ENCODE measurements at regions not wholly inside any gene's neighbourhood (a gene's known extent, or its start where the extent isn't known, plus 50 kb on each side); places are given as distances from the start of the nearest gene placed in this dataset.
"Not testable (repeated sequence)": the region's sequence is repeated elsewhere in the genome, so short reads cannot be mapped to it uniquely, and the experiment has no call there.

DNA sequence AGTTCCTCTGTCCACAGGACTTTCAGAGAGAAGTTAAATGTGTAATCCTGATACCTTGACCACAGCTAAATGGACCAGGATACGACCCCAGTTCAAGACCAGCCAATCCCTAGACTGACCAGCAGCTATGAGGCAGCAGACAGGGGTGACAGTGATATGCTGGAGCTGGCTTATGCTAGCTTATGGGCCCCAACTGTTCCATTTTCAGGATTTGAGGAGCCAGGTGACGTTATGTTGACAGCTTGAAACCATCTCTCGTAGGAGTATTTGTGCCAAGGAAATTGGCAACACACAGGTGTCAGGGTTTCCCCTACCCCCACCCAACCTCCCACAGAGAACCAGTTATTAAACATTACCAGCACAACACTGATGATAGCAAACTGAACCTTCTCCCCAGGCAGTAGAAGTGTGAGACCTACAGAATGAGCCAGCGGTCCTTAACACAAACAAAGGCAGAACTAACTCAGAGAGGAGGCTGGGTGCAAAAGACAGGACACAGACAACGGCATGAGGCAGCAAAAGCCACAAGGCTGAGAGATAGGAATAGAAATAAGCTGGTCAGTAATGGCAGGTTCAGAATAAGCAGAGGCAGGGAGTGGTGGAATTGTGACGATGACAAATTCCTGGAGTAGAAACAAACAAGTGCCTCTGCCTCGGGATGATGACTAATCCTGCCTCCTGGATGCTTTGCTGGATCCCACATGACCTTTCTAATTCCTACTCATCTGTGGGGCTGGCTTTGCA is 85.6 kb upstream of the CPEB2 start:
- DNase-seq, result no peak

DNA sequence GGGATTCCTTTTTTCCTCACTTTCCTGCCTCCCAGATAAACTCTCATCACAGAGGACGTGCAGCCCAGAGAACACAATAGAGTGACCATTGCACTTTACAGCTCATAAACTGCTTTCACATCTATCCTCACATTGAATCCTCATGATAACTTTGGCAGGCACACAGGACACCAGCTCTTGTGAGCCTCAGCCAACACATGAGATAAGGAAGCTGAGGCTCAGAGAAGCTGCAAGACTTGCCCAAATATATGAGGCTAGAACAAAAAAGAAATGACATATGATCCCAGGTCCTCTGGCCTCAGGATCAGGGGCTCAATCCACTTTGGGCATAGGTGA is 85.0 kb upstream of the CPEB2 start:
- DNase-seq, result no peak

DNA sequence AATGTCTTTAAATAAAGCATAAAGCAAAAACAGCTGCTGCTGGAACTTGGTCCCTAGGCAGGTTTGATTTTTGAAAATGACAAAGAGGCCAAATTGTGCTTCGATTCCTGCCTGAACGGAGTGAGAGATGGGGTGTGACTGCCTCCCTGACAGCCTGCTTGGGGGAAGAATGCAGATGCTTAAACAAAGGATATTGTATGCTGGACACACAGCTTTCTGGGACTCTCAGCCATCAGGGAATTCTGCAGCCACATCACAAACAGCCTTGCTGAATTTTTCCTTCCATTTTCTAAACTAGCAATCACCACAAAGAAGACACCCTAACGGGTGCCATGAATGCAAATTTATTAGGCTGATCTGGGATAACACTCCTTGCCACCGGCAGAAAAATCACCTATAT is 83.9 kb upstream of the CPEB2 start:
- no peak for DNase-seq

DNA sequence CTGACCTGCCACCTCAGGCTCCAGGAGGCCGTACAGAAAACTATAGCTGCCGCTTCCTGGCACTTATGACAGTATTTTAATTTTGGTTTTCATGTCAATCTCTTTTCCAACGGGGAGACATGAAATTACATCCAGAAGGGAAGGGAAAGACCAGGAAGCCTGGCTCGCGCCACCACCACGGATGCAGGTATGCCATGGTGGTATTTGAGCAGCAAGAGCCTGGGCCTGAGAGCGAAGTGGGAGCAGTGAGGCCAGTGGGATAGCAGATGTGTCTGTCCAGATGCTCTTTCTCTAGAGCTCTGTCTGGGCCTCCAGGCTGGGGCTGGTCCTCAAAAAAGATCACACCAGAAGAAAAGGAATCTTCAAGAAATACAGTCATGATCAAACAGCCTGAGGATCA is 82.5 kb upstream of the CPEB2 start:
- no peak for DNase-seq

DNA sequence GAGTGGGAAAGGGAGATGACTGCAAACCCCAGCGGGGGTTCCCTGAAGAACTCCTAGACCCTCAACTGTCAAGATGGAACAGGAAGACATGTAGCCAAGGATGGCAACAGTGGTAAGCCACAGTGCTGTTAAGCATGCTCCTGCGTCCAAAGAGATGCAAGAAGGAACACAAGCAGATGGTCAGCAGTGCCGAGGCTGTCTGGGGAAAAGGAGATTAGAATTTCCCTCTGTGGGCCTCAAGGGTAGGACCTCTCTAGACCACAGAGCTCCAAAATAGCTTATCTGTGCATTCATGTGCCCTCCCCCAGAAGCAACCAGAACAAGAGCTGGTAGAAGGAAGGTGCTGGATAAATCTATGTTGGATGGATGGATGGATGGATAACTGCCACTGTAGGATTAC is 82.0 kb upstream of the CPEB2 start:
- DNase-seq, result no peak

DNA sequence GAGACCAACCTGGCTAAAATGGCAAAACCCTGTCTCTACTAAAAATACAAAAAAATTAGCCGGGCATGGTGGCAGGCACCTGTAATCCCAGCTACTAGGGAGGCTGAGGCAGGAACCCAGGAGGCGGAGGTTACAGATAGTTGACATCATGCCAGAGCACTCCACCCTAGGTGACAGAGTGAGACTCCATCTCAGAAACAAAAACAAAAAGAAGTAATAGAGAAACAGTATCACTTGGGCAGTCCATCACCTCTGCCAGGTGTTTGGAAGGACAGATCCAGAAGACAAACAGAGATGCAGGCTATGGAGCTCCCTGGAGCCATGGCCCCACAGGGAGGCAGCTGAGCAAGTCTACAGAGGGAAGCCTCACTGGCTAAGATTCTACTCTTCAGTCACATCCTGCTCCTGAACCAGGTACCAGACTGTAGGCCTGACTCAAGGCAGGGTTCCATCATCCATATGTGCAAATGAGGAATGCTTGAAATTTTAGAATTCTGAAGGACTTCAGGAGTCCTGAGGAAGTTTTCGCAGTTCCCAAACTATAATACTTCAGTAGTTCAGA is 81.4 kb upstream of the CPEB2 start:
- no peak for DNase-seq

DNA sequence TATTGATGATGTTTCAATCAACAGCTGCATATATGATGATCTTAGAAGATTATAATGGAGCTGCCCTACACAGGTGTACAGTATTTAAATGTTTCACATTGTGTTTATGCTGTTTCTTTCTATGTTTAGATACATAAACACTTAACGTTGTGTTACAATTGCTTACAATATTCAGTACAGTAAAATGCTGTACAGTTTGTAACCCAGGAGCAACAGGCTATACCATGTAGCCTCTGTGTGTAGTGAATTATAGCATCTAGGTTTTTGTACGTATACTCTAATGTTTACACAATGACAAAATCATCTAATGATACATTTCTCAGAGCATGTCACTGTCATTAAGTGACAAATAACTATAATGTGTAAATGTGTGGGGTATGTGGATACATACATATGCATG is 80.5 kb upstream of the CPEB2 start:
- DNase-seq, result not testable (repeated sequence)

DNA sequence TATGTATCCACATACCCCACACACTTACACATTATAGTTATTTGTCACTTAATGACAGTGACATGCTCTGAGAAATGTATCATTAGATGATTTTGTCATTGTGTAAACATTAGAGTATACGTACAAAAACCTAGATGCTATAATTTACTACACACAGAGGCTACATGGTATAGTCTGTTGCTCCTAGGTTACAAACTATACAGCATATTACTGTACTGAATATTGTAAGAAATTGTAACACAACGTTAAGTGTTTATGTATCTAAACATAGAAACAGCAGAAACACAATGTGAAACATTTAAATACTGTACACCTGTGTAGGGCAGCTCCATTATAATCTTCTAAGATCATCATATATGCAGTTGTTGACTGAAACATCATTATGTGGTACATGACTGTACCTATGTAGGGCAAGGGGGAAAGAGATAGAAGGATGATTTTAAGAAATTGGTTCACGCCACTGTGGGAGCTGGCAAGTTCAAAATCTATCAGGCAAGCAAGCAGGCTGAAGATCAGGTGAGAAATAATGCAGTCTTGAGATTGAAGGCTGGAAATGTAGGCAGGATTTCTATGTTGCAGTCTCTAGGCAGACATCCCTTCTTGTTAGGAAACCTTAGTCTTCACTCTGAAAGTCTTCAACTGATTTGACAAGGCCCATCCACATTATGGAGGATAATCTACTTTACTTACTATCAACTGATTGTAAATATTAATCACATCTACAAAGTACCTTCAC is 78.0 kb upstream of the CPEB2 start:
- no peak for DNase-seq

DNA sequence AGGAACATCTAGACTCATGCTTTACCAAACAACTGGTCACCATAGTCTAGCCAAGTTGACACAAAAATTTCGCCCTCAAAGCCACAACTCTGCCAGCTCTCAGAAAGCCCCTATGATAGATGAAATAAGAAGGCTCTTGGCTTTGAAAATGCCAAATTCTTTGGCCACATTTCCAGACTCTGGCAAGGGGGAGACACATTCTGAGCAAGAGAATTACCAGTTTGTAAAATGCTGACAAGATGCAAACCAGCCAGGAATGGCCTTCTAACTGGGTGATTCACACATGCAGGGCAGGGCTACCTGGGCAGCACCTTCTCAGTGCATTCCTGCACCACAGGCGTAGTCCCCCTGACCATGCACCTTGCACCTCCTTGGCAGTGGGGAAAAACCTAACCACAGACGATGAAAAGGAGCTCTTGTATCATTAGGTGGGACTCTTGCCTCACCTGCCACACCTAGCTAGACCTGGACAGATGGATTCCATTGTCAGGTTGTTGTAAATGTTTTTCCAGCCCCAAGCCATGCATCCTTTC is 77.4 kb upstream of the CPEB2 start:
- no peak for DNase-seq

DNA sequence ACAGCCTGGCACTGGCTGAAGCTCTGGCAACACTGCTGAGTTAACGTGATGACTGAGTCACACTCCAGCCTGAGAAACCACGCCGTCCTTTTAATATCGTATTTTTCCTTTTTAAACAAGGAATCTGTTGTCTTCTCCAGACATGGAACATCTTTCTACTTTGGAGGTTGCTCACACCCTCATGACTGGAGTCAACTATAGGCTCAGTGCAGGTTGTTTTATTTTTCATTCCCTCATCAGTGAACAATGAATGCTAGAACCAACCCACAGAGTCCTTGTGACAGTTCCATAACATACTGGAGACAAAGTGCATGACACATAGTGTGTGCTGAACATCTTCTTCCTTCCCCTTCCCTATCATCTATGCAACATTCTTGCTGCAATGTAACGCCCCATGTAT is 76.8 kb upstream of the CPEB2 start:
- DNase-seq, result no peak

DNA sequence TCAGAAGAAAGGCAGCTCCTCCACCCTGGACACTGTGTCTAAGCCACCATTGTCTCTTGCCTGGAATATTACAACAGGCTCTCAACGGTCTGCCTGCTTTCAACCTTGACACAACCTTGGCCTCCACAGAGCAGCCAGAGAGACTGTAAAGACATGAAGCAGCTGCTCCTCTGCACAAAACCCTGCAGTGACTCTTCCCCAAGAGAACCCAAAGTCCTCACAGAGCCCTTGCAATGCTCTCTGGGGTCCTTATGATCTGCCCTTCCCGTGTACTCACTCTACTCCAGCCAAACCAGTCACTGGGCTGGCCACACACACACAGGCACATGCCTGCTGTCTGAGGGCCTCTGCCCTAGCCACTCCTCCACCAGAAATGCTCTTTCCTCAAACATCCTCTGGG is 75.9 kb upstream of the CPEB2 start:
- DNase-seq, result no peak

DNA sequence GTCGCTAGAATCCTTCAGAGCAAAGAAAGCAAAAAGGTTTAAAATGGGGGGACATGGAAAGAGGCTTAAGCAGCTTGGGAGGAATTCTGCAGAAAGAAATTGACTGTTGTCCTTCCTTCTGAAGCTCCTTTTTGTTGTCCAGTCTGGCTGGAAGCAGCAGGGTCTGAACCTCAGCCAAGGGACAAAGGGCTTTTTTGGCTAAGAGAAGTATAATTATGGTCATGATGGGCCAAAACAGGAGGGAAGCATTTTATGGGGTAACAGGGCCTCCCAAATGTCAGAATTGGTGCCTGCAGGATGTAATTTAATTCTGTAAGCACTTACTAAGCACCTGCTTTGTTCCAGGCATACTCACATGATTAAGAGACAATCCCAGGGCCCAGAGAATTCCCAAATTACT is 74.2 kb upstream of the CPEB2 start:
- peak in 1 of 3 donors; percentile 34 for DNase-seq

DNA sequence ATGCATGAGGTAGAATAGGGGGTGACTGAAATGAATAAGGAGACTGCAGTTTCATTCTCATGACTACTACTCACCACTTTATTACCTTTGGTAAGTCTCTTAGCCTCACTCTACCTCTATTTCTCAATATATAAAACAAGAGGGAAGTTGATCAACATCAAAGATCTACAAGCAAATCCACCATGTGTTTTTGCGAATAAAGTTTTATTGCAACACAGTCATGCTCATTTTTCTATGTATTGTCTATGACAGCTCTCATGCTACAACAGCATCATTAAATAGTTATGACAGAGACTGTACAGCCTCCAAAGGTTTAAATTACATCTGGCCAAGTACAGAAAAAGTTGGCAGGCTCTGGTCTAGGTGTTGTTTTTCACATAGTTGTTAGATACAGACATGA is 72.6 kb upstream of the CPEB2 start:
- DNase-seq, result no peak

DNA sequence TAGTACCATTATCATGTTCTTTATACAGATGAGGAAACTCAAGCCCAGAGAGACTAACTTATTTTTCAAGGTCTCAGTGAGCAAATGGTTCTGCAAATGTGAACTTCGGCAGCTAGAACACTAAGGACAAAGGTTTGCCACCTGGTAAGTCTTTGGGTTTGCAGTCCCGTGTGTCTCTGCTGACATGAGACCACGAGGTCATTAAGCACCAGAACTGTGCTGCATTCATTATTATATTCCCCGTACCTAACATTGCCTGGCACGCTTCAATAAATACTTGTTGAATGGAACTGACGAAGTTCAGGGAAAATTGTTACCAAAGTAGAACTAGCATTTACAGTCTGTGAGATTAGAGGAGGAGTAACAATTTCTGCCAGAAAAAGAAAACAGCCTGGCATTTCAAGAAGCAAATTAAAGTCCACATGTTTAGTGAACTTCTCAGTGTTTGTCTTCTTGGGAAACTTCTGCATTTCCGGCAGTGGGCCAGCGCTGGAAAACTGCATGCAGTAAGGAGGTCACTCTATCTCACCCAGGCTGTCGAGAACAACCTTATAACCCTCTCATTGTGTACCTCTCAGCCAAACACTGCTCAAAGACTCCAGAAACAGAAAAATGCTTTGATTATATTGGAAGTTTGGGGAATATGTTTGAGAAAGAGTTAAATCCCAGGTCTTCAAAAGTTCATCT is 67.4 kb upstream of the CPEB2 start:
- no peak for DNase-seq

DNA sequence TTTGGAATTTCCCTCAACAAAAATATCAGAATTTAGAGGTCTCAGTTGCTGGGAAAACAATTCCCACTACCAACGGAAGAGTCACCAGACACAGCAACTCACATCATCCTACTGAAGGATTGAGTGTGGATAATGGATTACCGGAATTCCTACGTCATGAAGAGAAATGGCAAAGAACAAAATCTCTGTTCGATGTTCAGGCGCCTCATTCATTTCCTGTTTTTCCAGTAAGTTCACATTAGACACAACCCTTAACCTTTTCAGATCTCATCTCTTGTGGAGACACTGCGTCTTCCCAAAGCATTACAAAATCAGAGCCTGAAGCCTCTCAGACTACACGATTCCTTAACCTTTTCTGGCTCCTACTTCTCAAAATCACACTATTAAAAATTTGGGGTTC is 58.5 kb upstream of the CPEB2 start:
- no peak for DNase-seq

DNA sequence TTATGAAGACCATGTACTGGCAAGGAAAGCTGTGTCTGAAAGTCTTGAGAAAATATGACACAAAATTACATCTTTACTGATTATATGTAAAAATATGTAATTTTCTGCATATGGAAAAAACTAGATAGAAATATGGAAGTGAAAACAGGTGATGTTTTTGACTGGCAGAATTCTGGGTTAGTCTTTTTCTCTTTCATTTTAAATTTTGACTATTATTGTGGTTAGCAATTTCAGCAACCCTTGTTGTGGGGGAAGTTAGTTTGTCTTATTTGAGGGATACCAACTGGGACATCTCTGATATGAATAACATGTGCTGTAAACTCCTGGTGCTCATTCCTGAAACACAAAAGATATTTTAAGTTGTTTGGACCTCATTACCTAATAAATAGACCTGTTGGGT is 49.9 kb upstream of the CPEB2 start:
- no peak for DNase-seq

Measured in muscle of back (tissue), 3 donors.